HCT116 (cell line): ENCODE measurements at regions not wholly inside any gene's neighbourhood (a gene's known extent, or its start where the extent isn't known, plus 50 kb on each side); places are given as distances from the start of the nearest gene placed in this dataset.

ENCODE experiments used
- CTCF ChIP-seq, 3 experiments: fragments of 200-600 bp in 1 of 3; sonication (generic) in 1 of 3; IDR thresholded peaks in 2 of 3; conservative IDR thresholded peaks in 1 of 3; 2 replicates each; pipeline ENCODE4 v1.5.1; 2012 to 2017; ENCODE audit warnings: low read depth in 2 of 3, low read length in 2 of 3, antibody characterized with exemption in 1 of 3, borderline replicate concordance in 1 of 3, control low read depth in 1 of 3, mild to moderate bottlenecking in 1 of 3, mixed read lengths in 1 of 3, mixed run types in 1 of 3, moderate library complexity in 1 of 3; ENCODE audit not compliant: insufficient read depth in 1 of 3
- EZH2 ChIP-seq: fragments of 200-600 bp; sonication (generic); IDR thresholded peaks from 2 replicates; pipeline ENCODE4 v1.6.1; 2017; ENCODE audit warnings: antibody characterized with exemption, mixed run types
- EZH2phosphoT487 ChIP-seq: fragments of 200-600 bp; IDR thresholded peaks from 2 replicates; pipeline ENCODE4 v1.6.1; 2018; ENCODE audit warnings: antibody characterized with exemption, borderline replicate concordance
- POLR2AphosphoS5 ChIP-seq: IDR thresholded peaks from 2 replicates; pipeline ENCODE4 v1.6.1; 2011; ENCODE audit warnings: mild to moderate bottlenecking, low read depth, low read length, moderate library complexity
- REST ChIP-seq: IDR thresholded peaks from 2 replicates; pipeline ENCODE4 v1.6.1; 2012; ENCODE audit warnings: low read depth
- SP1 ChIP-seq: IDR thresholded peaks from 2 replicates; pipeline ENCODE4 v1.6.1; 2012; ENCODE audit warnings: low read depth

- no peak for TF ChIP-seq REST
- no peak for TF ChIP-seq CTCF (IDR thresholded peaks at IDR 0.05 in 2 of 3, conservative IDR thresholded peaks at IDR 0.05 in 1 of 3; ENCODE audit: borderline replicate concordance in 1 of 3, insufficient read depth in 1 of 3, low read depth in 2 of 3, low read length in 2 of 3)
- TF ChIP-seq POLR2AphosphoS5, result no peak
- no peak for TF ChIP-seq SP1
- TF ChIP-seq EZH2phosphoT487, result no peak
- no peak for TF ChIP-seq EZH2
Measured at GRCh38 chr13:60689076-60689475, 292.1 kb downstream of the TDRD3 start.
